ENCODE measurements at regions not wholly inside any gene's neighbourhood (a gene's known extent, or its start where the extent isn't known, plus 50 kb on each side); places are given as distances from the start of the nearest gene placed in this dataset.
A peak's percentile ranks its signal among the peaks of the same experiment; 100 is the strongest.

GRCh38 chr3:64993781-64994180 is 306.0 kb upstream of the ADAMTS9 start:
- peaks cover 51% of the 10 kb centered on the region for H3K4me1 Mint-ChIP-seq
- no peaks in the 10 kb centered on the region for H3K36me3 Mint-ChIP-seq
- no peak overlapping the region for H3K4me3 Mint-ChIP-seq
- H3K27me3 Mint-ChIP-seq (ENCODE audit: low read depth): no peaks in the 10 kb centered on the region
- ATAC-seq (no peak), DNase-seq (ENCODE audit: low spot score) (no peak)
- CTCF ChIA-PET: interaction anchor here (0.8 kb wide), 1 partner anchor 176 kb away, joined by 4 read pairs; no protein-coding TSS in a partner anchor
- POLR2A ChIA-PET: no interaction called here
- peaks cover 2% of the 10 kb centered on the region for H3K9me3 Mint-ChIP-seq
- no peak for TF ChIP-seq ESRRA (CRISPR knock-in tag; IDR thresholded peaks at IDR 0.05; ENCODE audit: borderline replicate concordance)
- no peak for TF ChIP-seq ZNF219 (CRISPR knock-in tag; IDR thresholded peaks at IDR 0.05; ENCODE audit: borderline replicate concordance)
- no peak for TF ChIP-seq TEAD4 (CRISPR knock-in tag; IDR thresholded peaks at IDR 0.05)
- no peak for TF ChIP-seq SMAD3 (CRISPR knock-in tag; IDR thresholded peaks at IDR 0.05; ENCODE audit: borderline replicate concordance)
- TF ChIP-seq CREM (CRISPR knock-in tag; IDR thresholded peaks at IDR 0.05): no peak
- no peak for TF ChIP-seq ZNF281 (CRISPR knock-in tag; IDR thresholded peaks at IDR 0.05)
- no peak for TF ChIP-seq SMAD4 (CRISPR knock-in tag; IDR thresholded peaks at IDR 0.05)
- TF ChIP-seq, protein P1, sequence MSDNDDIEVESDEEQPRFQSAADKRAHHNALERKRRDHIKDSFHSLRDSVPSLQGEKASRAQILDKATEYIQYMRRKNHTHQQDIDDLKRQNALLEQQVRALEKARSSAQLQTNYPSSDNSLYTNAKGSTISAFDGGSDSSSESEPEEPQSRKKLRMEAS (CRISPR knock-in tag; IDR thresholded peaks at IDR 0.05): no peak
- no peak overlapping the region for H3K27ac Mint-ChIP-seq

- ChIA-PET POLR2A (no interaction called here), CTCF (no interaction called here)
- H3K4me1 Mint-ChIP-seq: peaks cover 51% of the 10 kb centered on the region
- ATAC-seq (peak; percentile 90), DNase-seq (ENCODE audit: low spot score) (peak; percentile 36)
- H3K27me3 Mint-ChIP-seq (ENCODE audit: low read depth): no peaks in the 10 kb centered on the region
- no peaks in the 10 kb centered on the region for H3K36me3 Mint-ChIP-seq
- no peak overlapping the region for H3K4me3 Mint-ChIP-seq
- peaks cover 6% of the 10 kb centered on the region for H3K9me3 Mint-ChIP-seq
- peak overlapping the region; percentile 84 for H3K27ac Mint-ChIP-seq
- TF ChIP-seq IRF1 (CRISPR knock-in tag; IDR thresholded peaks at IDR 0.05) (no peak), ELF4 (CRISPR knock-in tag; IDR thresholded peaks at IDR 0.05; ENCODE audit: low read depth) (no peak), PRDM15 (CRISPR knock-in tag; IDR thresholded peaks at IDR 0.05) (no peak), NFE2L1 (CRISPR knock-in tag; IDR thresholded peaks at IDR 0.05) (no peak), ZNF219 (CRISPR knock-in tag; IDR thresholded peaks at IDR 0.05; ENCODE audit: borderline replicate concordance) (no peak), ZNF281 (CRISPR knock-in tag; IDR thresholded peaks at IDR 0.05) (no peak), TEAD1 (CRISPR knock-in tag; IDR thresholded peaks at IDR 0.05) (no peak), TEAD4 (CRISPR knock-in tag; IDR thresholded peaks at IDR 0.05) (no peak), JAZF1 (CRISPR knock-in tag; IDR thresholded peaks at IDR 0.05) (no peak), ERG (CRISPR knock-in tag; IDR thresholded peaks at IDR 0.05) (no peak), ZNF423 (CRISPR knock-in tag; IDR thresholded peaks at IDR 0.05) (no peak), GABPB1 (CRISPR knock-in tag; IDR thresholded peaks at IDR 0.05) (no peak), E2F1 (CRISPR knock-in tag; IDR thresholded peaks at IDR 0.05) (no peak)
- TF ChIP-seq, protein P2, sequence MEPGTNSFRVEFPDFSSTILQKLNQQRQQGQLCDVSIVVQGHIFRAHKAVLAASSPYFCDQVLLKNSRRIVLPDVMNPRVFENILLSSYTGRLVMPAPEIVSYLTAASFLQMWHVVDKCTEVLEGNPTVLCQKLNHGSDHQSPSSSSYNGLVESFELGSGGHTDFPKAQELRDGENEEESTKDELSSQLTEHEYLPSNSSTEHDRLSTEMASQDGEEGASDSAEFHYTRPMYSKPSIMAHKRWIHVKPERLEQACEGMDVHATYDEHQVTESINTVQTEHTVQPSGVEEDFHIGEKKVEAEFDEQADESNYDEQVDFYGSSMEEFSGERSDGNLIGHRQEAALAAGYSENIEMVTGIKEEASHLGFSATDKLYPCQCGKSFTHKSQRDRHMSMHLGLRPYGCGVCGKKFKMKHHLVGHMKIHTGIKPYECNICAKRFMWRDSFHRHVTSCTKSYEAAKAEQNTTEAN (CRISPR knock-in tag; IDR thresholded peaks at IDR 0.05): no peak
These were observed 304.9 kb upstream of the ADAMTS9 start for GRCh38 chr3:64992530-64993285.

Data from WTC11 (cell line).